CD14-positive monocyte (primary cell): ENCODE measurements at regions not wholly inside any gene's neighbourhood (a gene's known extent, or its start where the extent isn't known, plus 50 kb on each side); places are given as distances from the start of the nearest gene placed in this dataset.

Experiments used
- DNase-seq, 3 donors: peaks; one replicate each; pipeline ENCODE4 v3.0.0-alpha.2; 2011 to 2022
- H2AFZ ChIP-seq: 2 replicates; pipeline ENCODE4 v1.6.0; 2012; ENCODE audit warnings: mild to moderate bottlenecking, low read depth, low read length, inconsistent platforms; ENCODE audit not compliant: insufficient read depth, poor library complexity, severe bottlenecking
- H3K27ac ChIP-seq, 2 donors: 1 replicate in 1 of 2; 2 replicates in 1 of 2; pipeline ENCODE4 v1.5.1; 2012 to 2013; ENCODE audit warnings: low read length in 2 of 2, control low read depth in 1 of 2, inconsistent platforms in 1 of 2, low read depth in 1 of 2, mild to moderate bottlenecking in 1 of 2
- H3K27me3 ChIP-seq, 2 donors: one replicate each; pipeline versions ENCODE4 v1.6.0 to v1.6.1; 2011 to 2013; ENCODE audit warnings: low read length in 2 of 2; ENCODE audit not compliant: control insufficient read depth in 2 of 2, insufficient read depth in 2 of 2
- H3K36me3 ChIP-seq, 2 donors: replicated peaks in 1 of 2; 1 replicate in 1 of 2; 2 replicates in 1 of 2; pipeline versions ENCODE4 v1.5.1 to v1.6.1; 2012 to 2013; ENCODE audit warnings: low read length in 2 of 2, control low read depth in 1 of 2, inconsistent platforms in 1 of 2, mild to moderate bottlenecking in 1 of 2; ENCODE audit not compliant: insufficient read depth in 2 of 2, control insufficient read depth in 1 of 2
- H3K4me1 ChIP-seq, 2 donors: 1 replicate in 1 of 2; 2 replicates in 1 of 2; pipeline versions ENCODE4 v1.5.1 to v1.6.1; 2012 to 2013; ENCODE audit warnings: low read length in 2 of 2, control low read depth in 1 of 2, inconsistent platforms in 1 of 2, mild to moderate bottlenecking in 1 of 2, moderate library complexity in 1 of 2; ENCODE audit not compliant: insufficient read depth in 2 of 2, control insufficient read depth in 1 of 2
- H3K4me2 ChIP-seq: replicated peaks from 2 replicates; pipeline ENCODE3; 2012; ENCODE audit warnings: low read length, moderate library complexity, mild to moderate bottlenecking; ENCODE audit not compliant: poor library complexity, severe bottlenecking; ENCODE audit errors: extremely low read depth
- H3K4me3 ChIP-seq, 3 experiments: fragments of 200-600 bp in 1 of 3; sonication (generic) in 1 of 3; replicated peaks in 1 of 3; 1 replicate in 2 of 3; 2 replicates in 1 of 3; pipeline ENCODE4 v1.5.1; 2011 to 2013; ENCODE audit warnings: low read length in 3 of 3, mild to moderate bottlenecking in 3 of 3, control low read depth in 2 of 3, low read depth in 2 of 3, inconsistent platforms in 1 of 3, moderate library complexity in 1 of 3
- H3K79me2 ChIP-seq: 2 replicates; pipeline ENCODE4 v1.6.0; 2012; ENCODE audit warnings: mild to moderate bottlenecking, control low read depth, inconsistent platforms, low read length, moderate library complexity; ENCODE audit not compliant: insufficient read depth
- H3K9ac ChIP-seq: 2 replicates; pipeline ENCODE4 v1.6.0; 2017; ENCODE audit warnings: low read length, mild to moderate bottlenecking; ENCODE audit not compliant: insufficient read depth, poor library complexity, severe bottlenecking
- H3K9me3 ChIP-seq, 2 donors: replicated peaks in 1 of 2; 1 replicate in 1 of 2; 2 replicates in 1 of 2; pipeline versions ENCODE4 v1.5.1 to v1.6.1; 2012 to 2013; ENCODE audit warnings: low read length in 2 of 2, control low read depth in 1 of 2; ENCODE audit not compliant: control insufficient read depth in 1 of 2, insufficient read depth in 1 of 2
- H4K20me1 ChIP-seq: 2 replicates; pipeline ENCODE4 v1.6.0; 2012; ENCODE audit warnings: mild to moderate bottlenecking, low read length, control low read depth, moderate library complexity; ENCODE audit not compliant: insufficient read depth
- H3K27ac Mint-ChIP-seq, 7 donors: one replicate each; pipeline ENCODE4 v1.8.0; 2020; ENCODE audit warnings: mild to moderate bottlenecking in 7 of 7, mixed read lengths in 7 of 7, moderate library complexity in 6 of 7, inconsistent platforms in 2 of 7
- H3K27me3 Mint-ChIP-seq, 3 donors: one replicate each; pipeline ENCODE4 v1.8.0; 2021 to 2022; ENCODE audit warnings: low read depth in 3 of 3, mild to moderate bottlenecking in 3 of 3, mixed read lengths in 3 of 3, moderate library complexity in 3 of 3, inconsistent platforms in 1 of 3
- H3K36me3 Mint-ChIP-seq, 2 donors: one replicate each; pipeline ENCODE4 v1.8.0; 2020; ENCODE audit warnings: mixed read lengths in 2 of 2, inconsistent platforms in 1 of 2, mild to moderate bottlenecking in 1 of 2
- H3K4me1 Mint-ChIP-seq: one replicate; pipeline ENCODE4 v1.8.0; 2020; ENCODE audit warnings: mild to moderate bottlenecking, mixed read lengths
- H3K4me3 Mint-ChIP-seq, 2 donors: one replicate each; pipeline ENCODE4 v1.8.0; 2020; ENCODE audit warnings: mild to moderate bottlenecking in 2 of 2, mixed read lengths in 2 of 2, moderate library complexity in 1 of 2
- H3K9me3 Mint-ChIP-seq, 7 donors: one replicate each; pipeline ENCODE4 v1.8.0; 2020 to 2022; ENCODE audit warnings: mixed read lengths in 7 of 7, mild to moderate bottlenecking in 6 of 7, moderate library complexity in 6 of 7, inconsistent platforms in 2 of 7
- WGBS: methylation state at CpG from one replicate; pipeline ENCODE4 v1.1.5; 2013; ENCODE audit warnings: missing lambda C conversion rate; ENCODE audit not compliant: insufficient coverage; 5-methylcytosine and 5-hydroxymethylcytosine counted together
- intact Hi-C, 2 donors: fragments of 100-400 bp; cut with micrococcal nuclease; formaldehyde crosslinking; loops; one replicate each; pipeline versions ENCODE4 v1.15.0 to v1.15.1; 2023
- TF ChIP-seq, protein P1 (sequence below): fragments of 200-600 bp; IDR thresholded peaks from one replicate; pipeline ENCODE4 v1.8.0; 2022; ENCODE audit warnings: antibody characterized with exemption, mild to moderate bottlenecking

GRCh38 chr2:53091183-53091582, 676.4 kb upstream of the CHAC2 start:
- H3K9ac ChIP-seq = no peak overlapping the region
- no peaks in the 10 kb centered on the region for H3K79me2 ChIP-seq
- no peak overlapping the region for H3K27ac ChIP-seq
- H3K36me3 ChIP-seq = no peaks in the 10 kb centered on the region
- intact Hi-C loops = no loop called here
- no peaks in the 10 kb centered on the region for H3K36me3 Mint-ChIP-seq
- no peak overlapping the region for H3K4me3 Mint-ChIP-seq
- H3K9me3 ChIP-seq = peaks cover 3 to 6% of the 10 kb centered on the region in 2 donors
- no peak for DNase-seq
- H3K27me3 ChIP-seq = no peaks in the 10 kb centered on the region
- H3K4me2 ChIP-seq = no peak overlapping the region
- H4K20me1 ChIP-seq = no peaks in the 10 kb centered on the region
- H3K9me3 Mint-ChIP-seq = peaks cover 0 to 11% (median 2%) of the 10 kb centered on the region in 7 donors
- TF ChIP-seq, protein P1, sequence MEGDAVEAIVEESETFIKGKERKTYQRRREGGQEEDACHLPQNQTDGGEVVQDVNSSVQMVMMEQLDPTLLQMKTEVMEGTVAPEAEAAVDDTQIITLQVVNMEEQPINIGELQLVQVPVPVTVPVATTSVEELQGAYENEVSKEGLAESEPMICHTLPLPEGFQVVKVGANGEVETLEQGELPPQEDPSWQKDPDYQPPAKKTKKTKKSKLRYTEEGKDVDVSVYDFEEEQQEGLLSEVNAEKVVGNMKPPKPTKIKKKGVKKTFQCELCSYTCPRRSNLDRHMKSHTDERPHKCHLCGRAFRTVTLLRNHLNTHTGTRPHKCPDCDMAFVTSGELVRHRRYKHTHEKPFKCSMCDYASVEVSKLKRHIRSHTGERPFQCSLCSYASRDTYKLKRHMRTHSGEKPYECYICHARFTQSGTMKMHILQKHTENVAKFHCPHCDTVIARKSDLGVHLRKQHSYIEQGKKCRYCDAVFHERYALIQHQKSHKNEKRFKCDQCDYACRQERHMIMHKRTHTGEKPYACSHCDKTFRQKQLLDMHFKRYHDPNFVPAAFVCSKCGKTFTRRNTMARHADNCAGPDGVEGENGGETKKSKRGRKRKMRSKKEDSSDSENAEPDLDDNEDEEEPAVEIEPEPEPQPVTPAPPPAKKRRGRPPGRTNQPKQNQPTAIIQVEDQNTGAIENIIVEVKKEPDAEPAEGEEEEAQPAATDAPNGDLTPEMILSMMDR = no peak
- no peaks in the 10 kb centered on the region for H3K4me1 Mint-ChIP-seq
- H3K4me3 ChIP-seq = no peak overlapping the region
- H3K27ac Mint-ChIP-seq = no peak overlapping the region
- no peaks in the 10 kb centered on the region for H3K27me3 Mint-ChIP-seq
- no peak overlapping the region for H2AFZ ChIP-seq
- no peaks in the 10 kb centered on the region for H3K4me1 ChIP-seq

- H3K79me2 ChIP-seq = no peaks in the 10 kb centered on the region
- no peak overlapping the region for H3K27ac ChIP-seq
- H3K4me3 ChIP-seq = no peak overlapping the region
- no peak for DNase-seq
- TF ChIP-seq, protein P1 = no peak
- Mint-ChIP-seq H3K27ac (no peak overlapping the region), H3K36me3 (no peaks in the 10 kb centered on the region), H3K4me3 (no peak overlapping the region), H3K4me1 (no peaks in the 10 kb centered on the region), H3K9me3 (peaks cover 0 to 13% (median 2%) of the 10 kb centered on the region in 7 donors), H3K27me3 (no peaks in the 10 kb centered on the region)
- H2AFZ ChIP-seq = no peak overlapping the region
- no peaks in the 10 kb centered on the region for H4K20me1 ChIP-seq
- no peaks in the 10 kb centered on the region for H3K27me3 ChIP-seq
- H3K4me1 ChIP-seq = no peaks in the 10 kb centered on the region
- no peak overlapping the region for H3K4me2 ChIP-seq
- no CpG with 5 or more reads among the region's 4 CpGs for WGBS
- H3K9me3 ChIP-seq = peaks cover 3 to 6% of the 10 kb centered on the region in 2 donors
- H3K9ac ChIP-seq = no peak overlapping the region
- H3K36me3 ChIP-seq = no peaks in the 10 kb centered on the region
- intact Hi-C loops = no loop called here
Observed at GRCh38 chr2:53087874-53088461, 679.6 kb upstream of the CHAC2 start.
